MM.1S (cell line): ENCODE measurements at regions not wholly inside any gene's neighbourhood (a gene's known extent, or its start where the extent isn't known, plus 50 kb on each side); places are given as distances from the start of the nearest gene placed in this dataset.

Source experiments
- DNase-seq: peaks from one replicate; pipeline ENCODE4 v3.0.0-alpha.2; 2015
- H2AFZ ChIP-seq: fragments of 300-600 bp; sonication (generic); 2 replicates; pipeline ENCODE4 v1.6.0; 2016; ENCODE audit warnings: antibody characterized with exemption, low read length
- H3F3A ChIP-seq: fragments of 300-600 bp; sonication (generic); 2 replicates; pipeline ENCODE4 v1.6.1; 2016; ENCODE audit warnings: mild to moderate bottlenecking, antibody characterized with exemption, low read length, moderate library complexity, mixed read lengths; ENCODE audit not compliant: insufficient read depth
- H3K27ac ChIP-seq: fragments of 300-600 bp; sonication (generic); 2 replicates; pipeline ENCODE4 v1.5.1; 2016; ENCODE audit warnings: mild to moderate bottlenecking, low read length
- H3K27me3 ChIP-seq: fragments of 300-600 bp; sonication (generic); replicated peaks from 2 replicates; pipeline ENCODE4 v1.6.0; 2016; ENCODE audit warnings: low read length; ENCODE audit not compliant: insufficient read depth
- H3K36me3 ChIP-seq: fragments of 300-600 bp; sonication (generic); replicated peaks from 2 replicates; pipeline ENCODE4 v1.6.1; 2016; ENCODE audit warnings: mild to moderate bottlenecking, low read length, mixed read lengths; ENCODE audit not compliant: insufficient read depth
- H3K4me1 ChIP-seq: fragments of 300-600 bp; sonication (generic); 2 replicates; pipeline ENCODE4 v1.6.1; 2016; ENCODE audit warnings: low read length, mixed read lengths
- H3K4me2 ChIP-seq: fragments of 300-600 bp; sonication (generic); 2 replicates; pipeline ENCODE4 v1.6.0; 2016; ENCODE audit warnings: low read depth, low read length
- H3K4me3 ChIP-seq: fragments of 300-600 bp; sonication (generic); 2 replicates; pipeline ENCODE4 v1.5.1; 2016; ENCODE audit warnings: low read length, mixed read lengths
- H3K79me2 ChIP-seq: fragments of 300-600 bp; sonication (generic); 2 replicates; pipeline ENCODE4 v1.6.1; 2016; ENCODE audit warnings: mixed run types, low read length, mixed read lengths
- H3K9ac ChIP-seq: fragments of 300-600 bp; sonication (generic); 2 replicates; pipeline ENCODE4 v1.6.1; 2016; ENCODE audit warnings: low read length, mixed read lengths
- H3K9me2 ChIP-seq: fragments of 300-600 bp; sonication (generic); replicated peaks from 2 replicates; pipeline ENCODE4 v1.6.1; 2016; ENCODE audit warnings: mild to moderate bottlenecking, low read length, mixed read lengths; ENCODE audit not compliant: insufficient read depth
- H3K9me3 ChIP-seq: fragments of 300-600 bp; sonication (generic); replicated peaks from 2 replicates; pipeline ENCODE4 v1.6.1; 2016; ENCODE audit warnings: mild to moderate bottlenecking, low read length, mixed read lengths; ENCODE audit not compliant: insufficient read depth
- H4K20me1 ChIP-seq: fragments of 300-600 bp; sonication (generic); 2 replicates; pipeline ENCODE4 v1.6.1; 2016; ENCODE audit warnings: mild to moderate bottlenecking, low read length, moderate library complexity, mixed read lengths; ENCODE audit not compliant: insufficient read depth
- EZH2 ChIP-seq: fragments of 300-600 bp; sonication (generic); optimal IDR thresholded peaks from 2 replicates; pipeline ENCODE3; 2017; ENCODE audit warnings: low read depth, mild to moderate bottlenecking, antibody characterized with exemption, low read length, mixed read lengths
- EZH2phosphoT487 ChIP-seq: fragments of 300-600 bp; sonication (generic); IDR thresholded peaks from 2 replicates; pipeline ENCODE4 v1.6.1; 2018; ENCODE audit warnings: antibody characterized with exemption, low read length
- TF ChIP-seq, protein P1 (sequence below): fragments of 300-600 bp; sonication (generic); IDR thresholded peaks from 2 replicates; pipeline ENCODE4 v1.5.1; 2016; ENCODE audit warnings: antibody characterized with exemption, low read length, mixed read lengths

GRCh38 chr16:66107661-66108060 lies 258.8 kb upstream of the CDH5 start:
- H3K79me2 ChIP-seq: no peaks in the 10 kb centered on the region
- no peak for DNase-seq
- H3K4me2 ChIP-seq: no peak overlapping the region
- no peaks in the 10 kb centered on the region for H3K27me3 ChIP-seq
- no peaks in the 10 kb centered on the region for H4K20me1 ChIP-seq
- H2AFZ ChIP-seq: no peak overlapping the region
- no peaks in the 10 kb centered on the region for H3K36me3 ChIP-seq
- H3K9me2 ChIP-seq: no peaks in the 10 kb centered on the region
- H3K9ac ChIP-seq: no peak overlapping the region
- no peaks in the 10 kb centered on the region for H3K9me3 ChIP-seq
- no peak overlapping the region for H3K4me3 ChIP-seq
- H3F3A ChIP-seq: no peaks in the 10 kb centered on the region
- TF ChIP-seq EZH2 (no peak), EZH2phosphoT487 (no peak)
- TF ChIP-seq, protein P1, sequence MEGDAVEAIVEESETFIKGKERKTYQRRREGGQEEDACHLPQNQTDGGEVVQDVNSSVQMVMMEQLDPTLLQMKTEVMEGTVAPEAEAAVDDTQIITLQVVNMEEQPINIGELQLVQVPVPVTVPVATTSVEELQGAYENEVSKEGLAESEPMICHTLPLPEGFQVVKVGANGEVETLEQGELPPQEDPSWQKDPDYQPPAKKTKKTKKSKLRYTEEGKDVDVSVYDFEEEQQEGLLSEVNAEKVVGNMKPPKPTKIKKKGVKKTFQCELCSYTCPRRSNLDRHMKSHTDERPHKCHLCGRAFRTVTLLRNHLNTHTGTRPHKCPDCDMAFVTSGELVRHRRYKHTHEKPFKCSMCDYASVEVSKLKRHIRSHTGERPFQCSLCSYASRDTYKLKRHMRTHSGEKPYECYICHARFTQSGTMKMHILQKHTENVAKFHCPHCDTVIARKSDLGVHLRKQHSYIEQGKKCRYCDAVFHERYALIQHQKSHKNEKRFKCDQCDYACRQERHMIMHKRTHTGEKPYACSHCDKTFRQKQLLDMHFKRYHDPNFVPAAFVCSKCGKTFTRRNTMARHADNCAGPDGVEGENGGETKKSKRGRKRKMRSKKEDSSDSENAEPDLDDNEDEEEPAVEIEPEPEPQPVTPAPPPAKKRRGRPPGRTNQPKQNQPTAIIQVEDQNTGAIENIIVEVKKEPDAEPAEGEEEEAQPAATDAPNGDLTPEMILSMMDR: no peak
- no peak overlapping the region for H3K27ac ChIP-seq
- no peaks in the 10 kb centered on the region for H3K4me1 ChIP-seq

DNA sequence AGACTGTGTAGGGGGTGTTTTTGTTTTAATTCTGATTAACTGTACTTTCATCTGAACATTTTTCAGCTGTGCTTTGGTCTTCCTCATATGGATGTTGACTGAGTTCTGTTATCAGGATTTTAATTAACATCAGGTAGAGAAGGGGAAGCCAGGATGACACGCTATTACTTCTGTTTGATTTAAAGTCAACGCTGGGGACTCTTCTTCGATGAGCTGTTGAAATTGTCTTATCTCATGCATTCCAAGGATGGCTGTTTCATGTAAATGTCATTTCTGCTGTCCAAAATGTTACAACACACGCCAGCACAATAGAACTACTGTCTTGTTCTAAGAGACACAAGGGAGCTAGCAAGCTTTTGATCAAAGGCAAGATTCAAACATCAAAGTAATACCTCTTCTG lies 263.3 kb upstream of the CDH5 start:
- no peak overlapping the region for H3K4me3 ChIP-seq
- H3K9me3 ChIP-seq: no peaks in the 10 kb centered on the region
- no peak overlapping the region for H3K9ac ChIP-seq
- no peak overlapping the region for H2AFZ ChIP-seq
- no peak overlapping the region for H3K4me2 ChIP-seq
- DNase-seq: no peak
- no peaks in the 10 kb centered on the region for H3K27me3 ChIP-seq
- H3K36me3 ChIP-seq: no peaks in the 10 kb centered on the region
- TF ChIP-seq EZH2phosphoT487 (no peak), EZH2 (no peak)
- TF ChIP-seq, protein P1: no peak
- H3K27ac ChIP-seq: no peak overlapping the region
- no peaks in the 10 kb centered on the region for H3K4me1 ChIP-seq
- no peaks in the 10 kb centered on the region for H4K20me1 ChIP-seq
- H3K79me2 ChIP-seq: no peaks in the 10 kb centered on the region
- H3F3A ChIP-seq: no peaks in the 10 kb centered on the region
- no peaks in the 10 kb centered on the region for H3K9me2 ChIP-seq

- no peaks in the 10 kb centered on the region for H3K27me3 ChIP-seq
- TF ChIP-seq EZH2 (no peak), EZH2phosphoT487 (no peak)
- TF ChIP-seq, protein P1: no peak
- DNase-seq: no peak
These were observed 267.2 kb upstream of the CDH5 start for GRCh38 chr16:66099306-66099705.

DNA sequence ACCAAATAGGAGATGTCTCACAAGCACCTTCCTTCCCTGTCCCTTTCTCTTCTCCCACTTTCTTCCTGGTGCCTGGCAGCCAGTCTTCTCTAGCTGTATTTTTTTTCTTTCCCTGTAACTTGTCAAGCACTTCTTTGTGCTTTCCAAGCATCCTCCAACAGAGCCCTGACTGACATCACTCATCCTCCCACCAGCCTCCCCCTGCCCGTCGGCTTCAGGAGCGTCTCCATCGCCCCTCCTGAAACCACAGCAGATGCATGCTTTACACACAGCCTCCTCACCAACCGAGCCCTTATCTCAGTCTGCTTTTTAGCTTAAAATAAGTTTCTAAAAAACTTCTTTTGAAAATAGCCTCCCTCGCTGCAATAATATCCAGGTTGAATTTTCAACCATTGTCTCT lies 268.7 kb upstream of the CDH5 start:
- Histone ChIP-seq H2AFZ (no peak overlapping the region), H3K9me3 (no peaks in the 10 kb centered on the region), H3K27ac (no peak overlapping the region), H4K20me1 (no peaks in the 10 kb centered on the region), H3K9ac (no peak overlapping the region), H3K9me2 (no peaks in the 10 kb centered on the region), H3K36me3 (no peaks in the 10 kb centered on the region), H3K4me2 (no peak overlapping the region), H3K79me2 (no peaks in the 10 kb centered on the region), H3K4me3 (no peak overlapping the region), H3K4me1 (no peaks in the 10 kb centered on the region), H3K27me3 (no peaks in the 10 kb centered on the region), H3F3A (no peaks in the 10 kb centered on the region)
- no peak for TF ChIP-seq EZH2phosphoT487
- TF ChIP-seq, protein P1: no peak
- TF ChIP-seq EZH2: no peak
- no peak for DNase-seq

More at GRCh38 chr16:66099306-66099705, 267.2 kb upstream of the CDH5 start:
- Histone ChIP-seq H3K4me1 (no peaks in the 10 kb centered on the region), H4K20me1 (no peaks in the 10 kb centered on the region), H3K4me3 (no peak overlapping the region), H3K9me3 (no peaks in the 10 kb centered on the region), H3K9ac (no peak overlapping the region), H3F3A (no peaks in the 10 kb centered on the region), H3K9me2 (no peaks in the 10 kb centered on the region), H3K36me3 (no peaks in the 10 kb centered on the region), H3K27ac (no peak overlapping the region), H3K79me2 (no peaks in the 10 kb centered on the region), H2AFZ (no peak overlapping the region), H3K4me2 (no peak overlapping the region)
